Activated naive CD4-positive, alpha-beta T cell treated with anti-CD3 and anti-CD28 coated beads for 36 hours (primary cell): ENCODE measurements at regions not wholly inside any gene's neighbourhood (a gene's known extent, or its start where the extent isn't known, plus 50 kb on each side); places are given as distances from the start of the nearest gene placed in this dataset.

Experiments used
- CTCF ChIA-PET: fragments of 350-600 bp; sonication (Branson Sonifier 250); formaldehyde crosslinking; loops from one replicate; lab custom pipeline; 2021; ENCODE audit warnings: antibody characterized with exemption; lab: Charles Lee
- DNase-seq: peaks from one replicate; pipeline ENCODE4 v3.0.0-alpha.2; 2020
- H3K27ac Mint-ChIP-seq: one replicate; pipeline ENCODE4 v1.8.0; 2021; ENCODE audit warnings: mild to moderate bottlenecking, mixed read lengths
- H3K27me3 Mint-ChIP-seq: one replicate; pipeline ENCODE4 v1.8.0; 2021; ENCODE audit warnings: low read depth, mixed read lengths
- H3K36me3 Mint-ChIP-seq: one replicate; pipeline ENCODE4 v1.8.0; 2021; ENCODE audit warnings: low read depth, mixed read lengths
- H3K4me1 Mint-ChIP-seq: one replicate; pipeline ENCODE4 v1.8.0; 2021; ENCODE audit warnings: low read depth, mixed read lengths
- H3K4me3 Mint-ChIP-seq: one replicate; pipeline ENCODE4 v1.8.0; 2021; ENCODE audit warnings: mild to moderate bottlenecking, moderate library complexity, mixed read lengths
- H3K9me3 Mint-ChIP-seq: one replicate; pipeline ENCODE4 v1.8.0; 2021; ENCODE audit warnings: mixed read lengths
- intact Hi-C: fragments of 100-400 bp; cut with micrococcal nuclease; formaldehyde crosslinking; loops from one replicate; pipeline ENCODE4 v1.15.1; 2023

- Mint-ChIP-seq H3K27me3 (peaks cover 9% of the 10 kb centered on the region), H3K27ac (no peak overlapping the region), H3K36me3 (no peaks in the 10 kb centered on the region), H3K4me3 (no peak overlapping the region), H3K9me3 (no peaks in the 10 kb centered on the region), H3K4me1 (no peaks in the 10 kb centered on the region)
- intact Hi-C loops, result no loop called here
- no peak for DNase-seq
- CTCF ChIA-PET, result no interaction called here
These were observed 54.4 kb upstream of the CFAP46 start for GRCh38 chr10:132996603-132997343.

- H3K4me3 Mint-ChIP-seq, result no peak overlapping the region
- DNase-seq, result no peak
- no peaks in the 10 kb centered on the region for H3K36me3 Mint-ChIP-seq
- CTCF ChIA-PET, result no interaction called here
- H3K4me1 Mint-ChIP-seq, result no peaks in the 10 kb centered on the region
- intact Hi-C loops, result no loop called here
- H3K9me3 Mint-ChIP-seq, result no peaks in the 10 kb centered on the region
- no peak overlapping the region for H3K27ac Mint-ChIP-seq
- H3K27me3 Mint-ChIP-seq, result peaks cover 4% of the 10 kb centered on the region
These were observed 53.7 kb upstream of the CFAP46 start for GRCh38 chr10:132995909-132996602.

GRCh38 chr10:132994811-132995210, 52.4 kb upstream of the CFAP46 start:
- Mint-ChIP-seq H3K4me3 (no peak overlapping the region), H3K27ac (no peak overlapping the region)
- CTCF ChIA-PET, result interaction anchor here (0.6 kb wide), 1 partner anchor 627 kb away, joined by 3 read pairs; no protein-coding TSS in a partner anchor

GRCh38 chr10:132994185-132994796, 51.9 kb upstream of the CFAP46 start:
- no peak overlapping the region for H3K4me3 Mint-ChIP-seq
- H3K36me3 Mint-ChIP-seq, result no peaks in the 10 kb centered on the region
- no peaks in the 10 kb centered on the region for H3K4me1 Mint-ChIP-seq
- no peak for DNase-seq
- intact Hi-C loops, result no loop called here
- CTCF ChIA-PET, result interaction anchor here (0.6 kb wide), 1 partner anchor 628 kb away, joined by 3 read pairs; no protein-coding TSS in a partner anchor
- H3K27me3 Mint-ChIP-seq, result no peaks in the 10 kb centered on the region
- H3K9me3 Mint-ChIP-seq, result no peaks in the 10 kb centered on the region
- no peak overlapping the region for H3K27ac Mint-ChIP-seq

More at GRCh38 chr10:132994811-132995210, 52.4 kb upstream of the CFAP46 start:
- H3K9me3 Mint-ChIP-seq, result no peaks in the 10 kb centered on the region
- no peaks in the 10 kb centered on the region for H3K36me3 Mint-ChIP-seq
- no peaks in the 10 kb centered on the region for H3K4me1 Mint-ChIP-seq
- peaks cover 4% of the 10 kb centered on the region for H3K27me3 Mint-ChIP-seq
- intact Hi-C loops, result no loop called here
- no peak for DNase-seq

- CTCF ChIA-PET, result no interaction called here
- Mint-ChIP-seq H3K36me3 (no peaks in the 10 kb centered on the region), H3K27me3 (no peaks in the 10 kb centered on the region), H3K4me1 (no peaks in the 10 kb centered on the region), H3K9me3 (no peaks in the 10 kb centered on the region), H3K4me3 (no peak overlapping the region), H3K27ac (no peak overlapping the region)
- no peak for DNase-seq
- intact Hi-C loops, result no loop called here
These were observed 51.2 kb upstream of the CFAP46 start for GRCh38 chr10:132993271-132994184.

- no peaks in the 10 kb centered on the region for H3K9me3 Mint-ChIP-seq
- DNase-seq, result no peak
- H3K27me3 Mint-ChIP-seq, result no peaks in the 10 kb centered on the region
- intact Hi-C loops, result no loop called here
- H3K27ac Mint-ChIP-seq, result no peak overlapping the region
- no peaks in the 10 kb centered on the region for H3K36me3 Mint-ChIP-seq
- CTCF ChIA-PET, result no interaction called here
- H3K4me3 Mint-ChIP-seq, result no peak overlapping the region
- no peaks in the 10 kb centered on the region for H3K4me1 Mint-ChIP-seq
These were observed 50.3 kb upstream of the CFAP46 start for GRCh38 chr10:132992433-132993215.
